ENCODE measurements at regions not wholly inside any gene's neighbourhood (a gene's known extent, or its start where the extent isn't known, plus 50 kb on each side); places are given as distances from the start of the nearest gene placed in this dataset.
"Not testable (repeated sequence)": the region's sequence is repeated elsewhere in the genome, so short reads cannot be mapped to it uniquely, and the experiment has no call there.

- Mint-ChIP-seq H3K4me1 (no peaks in the 10 kb centered on the region), H3K27me3 (peaks cover 4 to 54% (median 20%) of the 10 kb centered on the region in 5 donors), H3K36me3 (peaks cover 0 to 4% (median 0%) of the 10 kb centered on the region in 3 donors), H3K27ac (no peak overlapping the region), H3K4me3 (no peak overlapping the region), H3K9me3 (peaks cover 0 to 15% (median 0%) of the 10 kb centered on the region in 9 donors)
- DNase-seq (no peak), ATAC-seq (no peak)
- POLR2A ChIA-PET, result no interaction called here
Observed at GRCh38 chr20:41750137-41750536, 132.0 kb upstream of the CHD6 start.

GRCh38 chr20:41748756-41749582 is 130.8 kb upstream of the CHD6 start:
- H3K27me3 Mint-ChIP-seq, result peaks cover 4 to 54% (median 20%) of the 10 kb centered on the region in 5 donors
- POLR2A ChIA-PET, result no interaction called here
- ATAC-seq (no peak), DNase-seq (no peak)
- H3K9me3 Mint-ChIP-seq, result peaks cover 0 to 16% (median 0%) of the 10 kb centered on the region in 9 donors
- H3K4me1 Mint-ChIP-seq, result no peaks in the 10 kb centered on the region
- no peak overlapping the region for H3K27ac Mint-ChIP-seq
- no peak overlapping the region for H3K4me3 Mint-ChIP-seq
- peaks cover 0 to 4% (median 0%) of the 10 kb centered on the region in 3 donors for H3K36me3 Mint-ChIP-seq

- POLR2A ChIA-PET, result no interaction called here
- Mint-ChIP-seq H3K4me1 (no peaks in the 10 kb centered on the region), H3K9me3 (peaks cover 0 to 16% (median 0%) of the 10 kb centered on the region in 9 donors), H3K36me3 (peaks cover 0 to 4% (median 0%) of the 10 kb centered on the region in 3 donors), H3K27ac (no peak overlapping the region), H3K27me3 (peaks cover 4 to 54% (median 20%) of the 10 kb centered on the region in 5 donors), H3K4me3 (no peak overlapping the region)
- no peak for DNase-seq
- ATAC-seq, result no peak
Observed at GRCh38 chr20:41748051-41748450, 129.9 kb upstream of the CHD6 start.

- Mint-ChIP-seq H3K36me3 (peaks cover 0 to 4% (median 0%) of the 10 kb centered on the region in 3 donors), H3K27me3 (peaks cover 4 to 47% (median 20%) of the 10 kb centered on the region in 5 donors), H3K4me1 (no peaks in the 10 kb centered on the region), H3K27ac (no peak overlapping the region), H3K4me3 (no peak overlapping the region), H3K9me3 (peaks cover 0 to 16% (median 0%) of the 10 kb centered on the region in 9 donors)
- POLR2A ChIA-PET, result no interaction called here
- ATAC-seq (no peak), DNase-seq (no peak)
Observed at GRCh38 chr20:41747226-41747625, 129.0 kb upstream of the CHD6 start.

GRCh38 chr20:41746635-41747034 is 128.5 kb upstream of the CHD6 start:
- no peak for ATAC-seq
- Mint-ChIP-seq H3K27me3 (peaks cover 4 to 46% (median 20%) of the 10 kb centered on the region in 5 donors), H3K36me3 (peaks cover 0 to 4% (median 0%) of the 10 kb centered on the region in 3 donors), H3K4me3 (no peak overlapping the region), H3K27ac (no peak overlapping the region), H3K9me3 (peaks cover 0 to 16% (median 0%) of the 10 kb centered on the region in 9 donors), H3K4me1 (no peaks in the 10 kb centered on the region)
- POLR2A ChIA-PET, result no interaction called here
- DNase-seq, result no peak

GRCh38 chr20:41738604-41739206 is 120.5 kb upstream of the CHD6 start:
- no peak overlapping the region for H3K27ac Mint-ChIP-seq
- peaks cover 0 to 6% (median 2%) of the 10 kb centered on the region in 9 donors for H3K9me3 Mint-ChIP-seq
- POLR2A ChIA-PET, result no interaction called here
- H3K27me3 Mint-ChIP-seq, result peaks cover 0 to 1% (median 0%) of the 10 kb centered on the region in 5 donors
- peaks cover 0 to 1% (median 0%) of the 10 kb centered on the region in 4 donors for H3K4me1 Mint-ChIP-seq
- no peak overlapping the region for H3K4me3 Mint-ChIP-seq
- peaks cover 0 to 4% (median 0%) of the 10 kb centered on the region in 3 donors for H3K36me3 Mint-ChIP-seq
- ATAC-seq (peak in 1 of 2 donors; percentile 52), DNase-seq (peak in 6 of 10 donors; percentile 4 to 21 (median 8))

- ATAC-seq, result no peak
- POLR2A ChIA-PET, result no interaction called here
- no peak overlapping the region for H3K27ac Mint-ChIP-seq
Observed at GRCh38 chr20:41735949-41736348, 117.8 kb upstream of the CHD6 start.

GRCh38 chr20:41734506-41734945 is 116.3 kb upstream of the CHD6 start:
- Mint-ChIP-seq H3K27ac (no peak overlapping the region), H3K27me3 (peaks cover 0 to 1% (median 0%) of the 10 kb centered on the region in 5 donors), H3K4me1 (peaks cover 0 to 1% (median 0%) of the 10 kb centered on the region in 4 donors), H3K9me3 (peaks cover 0 to 6% (median 2%) of the 10 kb centered on the region in 9 donors), H3K36me3 (peaks cover 0 to 4% (median 0%) of the 10 kb centered on the region in 3 donors), H3K4me3 (no peak overlapping the region)
- ATAC-seq (no peak), DNase-seq (peak in 6 of 10 donors; percentile 9 to 37 (median 21))
- POLR2A ChIA-PET, result no interaction called here

More at GRCh38 chr20:41735949-41736348, 117.8 kb upstream of the CHD6 start:
- H3K9me3 Mint-ChIP-seq, result peaks cover 0 to 6% (median 2%) of the 10 kb centered on the region in 9 donors
- no peak for DNase-seq
- H3K4me3 Mint-ChIP-seq, result no peak overlapping the region
- H3K27me3 Mint-ChIP-seq, result peaks cover 0 to 1% (median 0%) of the 10 kb centered on the region in 5 donors
- H3K4me1 Mint-ChIP-seq, result peaks cover 0 to 1% (median 0%) of the 10 kb centered on the region in 4 donors
- H3K36me3 Mint-ChIP-seq, result peaks cover 0 to 4% (median 0%) of the 10 kb centered on the region in 3 donors

- Mint-ChIP-seq H3K9me3 (peaks cover 0 to 6% (median 2%) of the 10 kb centered on the region in 9 donors), H3K27ac (no peak overlapping the region), H3K4me3 (no peak overlapping the region), H3K4me1 (peaks cover 0 to 1% (median 0%) of the 10 kb centered on the region in 4 donors), H3K27me3 (peaks cover 0 to 3% (median 2%) of the 10 kb centered on the region in 5 donors), H3K36me3 (peaks cover 0 to 4% (median 0%) of the 10 kb centered on the region in 3 donors)
- DNase-seq (no peak), ATAC-seq (no peak)
- POLR2A ChIA-PET, result no interaction called here
Observed at GRCh38 chr20:41733151-41733550, 115.0 kb upstream of the CHD6 start.

GRCh38 chr20:41731198-41731597 is 113.0 kb upstream of the CHD6 start:
- H3K9me3 Mint-ChIP-seq, POLR2A ChIA-PET, H3K27ac Mint-ChIP-seq, ATAC-seq, H3K27me3 Mint-ChIP-seq, H3K36me3 Mint-ChIP-seq, H3K4me1 Mint-ChIP-seq, H3K4me3 Mint-ChIP-seq, DNase-seq: not testable (repeated sequence)

GRCh38 chr20:41727681-41728080 is 109.5 kb upstream of the CHD6 start:
- H3K4me1 Mint-ChIP-seq, H3K9me3 Mint-ChIP-seq, H3K27ac Mint-ChIP-seq, POLR2A ChIA-PET, ATAC-seq, DNase-seq, H3K27me3 Mint-ChIP-seq, H3K36me3 Mint-ChIP-seq, H3K4me3 Mint-ChIP-seq: not testable (repeated sequence)

- POLR2A ChIA-PET, result no interaction called here
- ATAC-seq (no peak), DNase-seq (no peak)
- no peak overlapping the region for H3K4me3 Mint-ChIP-seq
- H3K27ac Mint-ChIP-seq, result no peak overlapping the region
- no peaks in the 10 kb centered on the region for H3K36me3 Mint-ChIP-seq
- peaks cover 0 to 12% (median 6%) of the 10 kb centered on the region in 5 donors for H3K27me3 Mint-ChIP-seq
- no peaks in the 10 kb centered on the region for H3K9me3 Mint-ChIP-seq
- no peaks in the 10 kb centered on the region for H3K4me1 Mint-ChIP-seq
Observed at GRCh38 chr20:41726727-41727126, 108.5 kb upstream of the CHD6 start.

- peaks cover 8 to 19% (median 11%) of the 10 kb centered on the region in 5 donors for H3K27me3 Mint-ChIP-seq
- H3K27ac Mint-ChIP-seq, result no peak overlapping the region
- POLR2A ChIA-PET, result no interaction called here
- peaks cover 0 to 2% (median 0%) of the 10 kb centered on the region in 9 donors for H3K9me3 Mint-ChIP-seq
- ATAC-seq (no peak), DNase-seq (no peak)
- no peak overlapping the region for H3K4me3 Mint-ChIP-seq
- H3K4me1 Mint-ChIP-seq, result no peaks in the 10 kb centered on the region
- H3K36me3 Mint-ChIP-seq, result no peaks in the 10 kb centered on the region
Observed at GRCh38 chr20:41719151-41719550, 101.0 kb upstream of the CHD6 start.

Data from naive thymus-derived CD8-positive, alpha-beta T cell (primary cell).